ENCODE measurements at regions not wholly inside any gene's neighbourhood (a gene's known extent, or its start where the extent isn't known, plus 50 kb on each side); places are given as distances from the start of the nearest gene placed in this dataset.
"Not testable (repeated sequence)": the region's sequence is repeated elsewhere in the genome, so short reads cannot be mapped to it uniquely, and the experiment has no call there.

- no peak for DNase-seq (ENCODE audit: low spot score)
Measured at GRCh38 chr2:16186661-16187481, 246.5 kb downstream of the MYCN start.

DNA sequence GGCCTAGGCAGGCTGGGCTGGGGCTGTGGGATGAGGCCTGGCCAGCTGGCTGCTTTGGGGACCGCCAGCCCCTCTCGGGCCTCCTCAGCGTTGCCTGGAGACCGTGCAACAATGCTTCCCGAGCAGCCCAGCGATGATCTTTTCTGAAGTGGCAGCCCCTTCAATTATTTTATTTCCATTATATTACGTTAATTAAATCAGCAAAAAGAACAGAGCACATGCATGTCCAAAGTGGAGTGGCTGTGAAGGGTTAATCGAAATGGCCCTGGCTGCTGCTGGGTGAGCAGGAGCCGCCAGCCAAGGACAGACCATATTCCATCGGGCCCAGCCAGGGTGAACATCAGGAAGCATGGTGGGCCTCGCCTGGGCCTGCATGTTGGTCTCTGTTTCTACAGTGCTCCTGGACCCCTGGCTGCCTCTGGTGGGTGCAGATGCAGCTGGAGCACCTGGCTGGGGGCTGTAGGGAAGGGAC, 245.5 kb downstream of the MYCN start:
- no peak for DNase-seq (ENCODE audit: low spot score)

DNA sequence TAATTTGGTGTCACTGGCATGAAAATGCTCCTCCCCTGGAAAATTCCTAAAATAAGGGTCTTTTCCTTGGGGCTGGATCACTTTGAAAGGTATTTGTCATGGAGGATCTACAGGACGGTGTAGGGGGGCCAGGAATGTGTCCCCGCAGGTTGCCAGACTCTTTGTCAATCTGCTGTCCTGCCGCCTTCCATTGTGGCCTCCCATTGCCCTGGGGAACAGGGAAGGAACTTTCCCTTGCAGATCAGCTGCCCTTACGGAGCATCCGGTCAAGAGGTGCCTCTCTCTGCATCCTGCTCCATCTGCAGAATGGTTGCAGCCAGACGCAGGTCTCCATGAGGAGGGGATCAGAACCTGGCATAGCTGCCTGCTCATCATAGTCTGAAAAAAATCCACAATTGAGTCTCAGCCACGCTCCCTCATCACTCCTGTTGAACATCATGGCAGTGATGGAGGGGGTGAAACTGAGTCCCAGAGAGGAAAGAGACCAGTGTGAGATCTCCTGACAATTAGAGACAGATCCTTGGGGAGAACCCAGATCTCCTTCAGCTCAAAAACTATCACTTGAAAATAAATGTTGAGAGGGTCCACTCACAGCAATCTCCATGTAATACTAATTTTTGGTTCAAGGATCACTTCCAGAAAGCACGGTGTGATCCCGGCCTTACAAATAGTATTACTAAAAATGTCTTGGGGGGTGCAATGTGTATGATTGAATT, 244.8 kb downstream of the MYCN start:
- DNase-seq (ENCODE audit: low spot score), result no peak

GRCh38 chr2:16184341-16184890, 244.1 kb downstream of the MYCN start:
- DNase-seq (ENCODE audit: low spot score), result no peak

DNA sequence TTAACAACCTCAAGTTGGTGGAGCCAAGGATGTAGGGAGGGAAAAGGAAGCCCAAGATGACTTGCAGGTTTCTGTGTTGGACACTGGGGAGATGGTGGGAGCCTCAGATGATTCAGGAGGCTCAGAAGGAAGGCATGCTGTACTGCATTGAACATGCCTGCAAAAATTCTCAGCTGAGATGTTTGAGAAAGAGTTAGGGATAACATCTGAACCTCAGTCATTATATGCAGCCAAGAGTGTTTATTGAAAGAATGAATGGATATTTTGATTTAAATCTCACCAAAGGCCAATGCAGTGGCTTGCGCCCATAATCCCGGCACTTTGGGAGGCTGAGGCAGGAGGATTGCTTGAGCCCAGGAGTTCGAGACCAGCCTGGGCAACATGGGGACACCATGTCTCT, 243.0 kb downstream of the MYCN start:
- DNase-seq (ENCODE audit: low spot score), result no peak

GRCh38 chr2:16182841-16183240, 242.5 kb downstream of the MYCN start:
- DNase-seq (ENCODE audit: low spot score), result no peak

DNA sequence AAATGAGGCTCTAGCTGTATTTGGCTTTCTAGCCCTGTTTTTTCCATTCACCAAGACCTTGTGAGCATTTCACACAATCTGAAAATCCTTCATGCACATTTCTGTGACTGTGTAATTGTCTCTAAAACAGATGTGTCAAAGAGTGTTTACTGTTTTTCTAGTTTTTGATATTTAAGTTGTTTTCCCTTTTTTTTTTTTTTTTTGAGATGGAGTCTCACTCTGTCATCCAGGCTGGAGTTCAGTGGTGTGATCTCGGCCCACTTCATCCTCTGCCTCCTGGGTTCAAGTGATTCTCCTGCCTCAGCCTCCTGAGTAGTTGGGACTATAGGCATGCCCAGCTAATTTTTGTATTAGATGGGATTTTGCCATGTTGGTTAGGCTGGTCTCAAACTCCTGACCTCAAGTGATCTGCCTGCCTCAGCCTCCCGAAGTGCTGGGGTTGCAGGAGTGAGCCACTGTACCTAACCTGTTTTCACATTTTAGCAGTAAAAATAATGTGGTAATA, 242.0 kb downstream of the MYCN start:
- not testable (repeated sequence) for DNase-seq (ENCODE audit: low spot score)

DNA sequence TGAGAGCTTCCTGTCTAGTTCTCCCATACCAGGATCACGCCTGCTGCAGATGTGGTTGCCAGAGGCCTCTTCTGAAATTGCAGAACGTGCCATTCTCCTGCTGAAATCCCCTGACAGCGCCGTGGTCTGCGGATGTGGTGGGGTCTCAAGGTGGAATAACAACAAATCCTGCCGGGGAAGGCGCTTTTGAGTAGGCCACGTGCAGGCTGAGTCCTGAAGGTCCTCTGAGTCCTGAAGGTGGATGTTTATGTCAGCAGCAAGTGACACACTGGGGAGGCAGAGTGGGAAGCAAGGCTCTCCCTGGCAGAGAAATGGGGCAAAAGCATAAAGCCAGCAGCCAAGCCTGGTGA, 241.4 kb downstream of the MYCN start:
- no peak for DNase-seq (ENCODE audit: low spot score)

DNA sequence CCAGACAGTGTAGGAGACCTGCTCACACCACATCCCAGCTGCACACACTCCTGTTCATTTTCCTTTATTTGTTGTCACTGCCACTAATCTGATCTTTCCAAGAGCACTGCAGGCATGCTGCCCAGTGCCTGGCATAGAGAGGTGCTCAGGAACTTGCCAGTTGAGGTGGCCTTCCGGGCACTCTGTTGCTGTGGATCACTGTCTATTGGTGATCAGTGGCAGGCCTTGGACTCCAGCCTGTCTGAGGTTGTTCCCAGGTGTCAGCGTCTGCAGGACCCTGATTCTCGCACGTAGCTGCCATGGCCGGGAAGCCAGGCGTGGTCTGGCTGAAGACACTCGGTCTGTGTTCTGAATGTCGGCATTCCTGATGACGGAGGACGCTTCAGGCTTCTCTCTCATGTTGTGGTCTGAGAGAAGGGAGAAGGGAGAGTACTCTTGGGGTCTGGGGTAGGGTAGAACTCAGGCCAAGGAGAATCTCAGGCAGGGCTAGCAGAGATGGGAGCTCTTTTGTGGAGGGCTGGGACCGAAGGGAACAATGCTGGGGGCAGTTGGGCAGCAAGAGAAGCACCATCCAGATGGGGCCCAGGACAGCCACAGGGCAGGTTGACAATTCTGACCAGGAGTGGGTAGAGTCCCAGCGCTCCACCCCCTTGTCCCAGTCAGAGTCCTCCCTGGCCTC, 240.9 kb downstream of the MYCN start:
- no peak for DNase-seq (ENCODE audit: low spot score)

DNA sequence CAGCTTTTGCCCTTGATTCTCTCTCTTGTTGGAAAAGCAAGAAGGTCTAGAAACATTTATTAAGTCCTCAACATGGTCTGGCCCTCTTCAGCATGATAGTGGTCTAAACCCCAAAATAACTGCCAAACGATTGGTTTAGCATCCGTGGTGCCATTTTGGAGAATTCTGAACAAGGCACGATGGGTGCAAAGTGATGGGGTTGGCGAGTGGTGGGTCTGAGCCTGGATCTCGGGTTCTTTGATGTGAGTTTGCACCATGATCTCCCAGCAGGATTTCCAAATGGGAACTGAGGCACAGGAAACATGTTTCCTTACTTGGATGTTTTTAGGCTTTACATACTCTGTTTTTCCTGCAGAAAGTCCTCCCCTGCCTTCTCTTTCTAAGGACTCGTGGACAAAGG, 240.3 kb downstream of the MYCN start:
- DNase-seq (ENCODE audit: low spot score), result no peak

DNA sequence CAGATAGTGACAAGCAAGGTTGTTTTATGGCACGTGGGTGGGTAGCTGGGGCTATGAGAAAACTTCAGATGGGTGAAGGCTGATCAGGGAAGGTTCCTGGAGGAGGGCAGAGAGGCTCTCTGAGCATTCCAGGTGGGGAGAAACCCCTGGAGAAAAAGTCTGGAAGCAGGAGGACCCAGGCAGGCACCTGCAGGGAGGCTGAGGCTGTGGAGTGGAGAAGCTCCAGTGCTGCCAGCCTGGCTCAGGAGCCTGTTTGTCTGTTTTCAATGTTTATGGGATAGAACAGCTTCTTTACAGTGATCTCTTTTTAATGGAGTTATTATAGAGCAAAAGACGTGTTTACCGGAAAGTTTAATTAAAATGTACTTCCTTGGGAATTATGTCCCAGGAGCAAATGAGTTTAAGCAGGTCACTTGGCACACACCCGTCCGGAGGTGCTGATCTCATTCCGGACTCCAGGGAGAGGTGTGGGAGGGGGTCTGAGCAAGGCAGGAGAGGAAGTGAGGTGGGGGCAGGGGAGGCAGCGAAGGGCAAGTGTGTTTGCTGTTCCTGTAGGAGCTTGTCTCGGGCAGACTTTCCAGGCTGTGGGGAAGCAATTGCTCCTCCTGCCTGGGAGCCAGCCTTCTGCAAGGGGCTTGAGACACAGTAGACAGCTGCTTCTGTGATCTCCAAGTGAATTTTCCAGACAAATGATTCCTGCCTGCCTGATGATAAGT, 239.5 kb downstream of the MYCN start:
- no peak for DNase-seq (ENCODE audit: low spot score)

DNA sequence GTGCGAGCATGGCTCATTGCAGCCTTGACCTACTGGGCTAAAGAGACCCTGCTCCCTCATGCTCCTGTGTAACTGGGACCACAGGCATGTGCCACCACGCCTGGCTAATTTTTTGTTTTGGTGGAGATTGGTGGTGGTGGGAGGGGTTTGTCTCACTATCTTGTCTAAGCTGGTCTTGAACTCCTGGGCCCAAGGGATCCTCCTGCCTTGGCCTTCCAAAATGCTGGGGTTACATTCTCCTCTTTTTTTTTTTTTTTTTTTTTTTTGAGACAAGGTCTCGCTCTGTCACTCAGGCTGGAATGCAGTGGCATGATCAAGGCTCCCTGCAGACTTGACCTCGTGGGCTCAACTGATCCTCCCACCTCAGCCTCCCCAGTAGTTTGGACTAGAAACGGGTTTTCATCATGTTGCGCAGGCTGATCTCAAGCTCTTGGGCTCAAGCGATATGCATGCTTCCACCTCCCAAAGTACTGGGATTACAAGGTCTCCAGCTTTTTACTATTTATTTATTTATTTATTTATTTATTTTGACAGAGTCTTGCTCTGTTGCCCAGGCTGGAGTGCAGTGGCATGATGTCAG, 238.3 kb downstream of the MYCN start:
- DNase-seq (ENCODE audit: low spot score), result no peak

- no peak for DNase-seq (ENCODE audit: low spot score)
Measured at GRCh38 chr2:16177671-16178180, 237.4 kb downstream of the MYCN start.

GRCh38 chr2:16176971-16177480, 236.7 kb downstream of the MYCN start:
- DNase-seq (ENCODE audit: low spot score), result no peak

DNA sequence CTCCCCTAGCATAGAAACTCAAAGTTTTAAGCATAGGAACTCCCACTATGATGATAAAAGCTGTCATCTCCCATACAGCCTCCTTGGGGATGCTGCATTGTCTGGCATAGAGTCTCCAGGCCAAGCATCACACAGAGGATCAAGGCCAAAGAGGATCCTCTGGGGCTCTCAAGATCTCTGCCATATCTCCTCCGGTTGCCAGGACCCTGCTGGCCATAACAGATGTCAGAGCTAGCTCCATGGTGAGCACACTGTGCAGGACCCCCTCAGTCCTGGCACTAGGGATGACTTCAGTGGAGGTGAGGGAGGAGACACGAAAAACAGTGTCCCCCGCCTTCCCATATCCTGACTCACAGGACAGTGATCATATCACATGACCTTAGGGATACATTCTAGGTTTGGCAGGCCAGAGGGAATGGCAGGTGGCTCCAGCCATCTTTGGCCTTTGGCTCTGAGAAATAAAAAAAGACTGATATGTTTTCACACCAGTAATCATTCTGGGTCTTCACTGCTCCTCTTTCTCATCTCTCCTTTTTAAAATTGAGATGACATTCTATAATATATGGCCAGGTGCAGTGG, 235.0 kb downstream of the MYCN start:
- no peak for DNase-seq (ENCODE audit: low spot score)

GRCh38 chr2:16174693-16175045, 234.3 kb downstream of the MYCN start:
- no peak for DNase-seq (ENCODE audit: low spot score)

DNA sequence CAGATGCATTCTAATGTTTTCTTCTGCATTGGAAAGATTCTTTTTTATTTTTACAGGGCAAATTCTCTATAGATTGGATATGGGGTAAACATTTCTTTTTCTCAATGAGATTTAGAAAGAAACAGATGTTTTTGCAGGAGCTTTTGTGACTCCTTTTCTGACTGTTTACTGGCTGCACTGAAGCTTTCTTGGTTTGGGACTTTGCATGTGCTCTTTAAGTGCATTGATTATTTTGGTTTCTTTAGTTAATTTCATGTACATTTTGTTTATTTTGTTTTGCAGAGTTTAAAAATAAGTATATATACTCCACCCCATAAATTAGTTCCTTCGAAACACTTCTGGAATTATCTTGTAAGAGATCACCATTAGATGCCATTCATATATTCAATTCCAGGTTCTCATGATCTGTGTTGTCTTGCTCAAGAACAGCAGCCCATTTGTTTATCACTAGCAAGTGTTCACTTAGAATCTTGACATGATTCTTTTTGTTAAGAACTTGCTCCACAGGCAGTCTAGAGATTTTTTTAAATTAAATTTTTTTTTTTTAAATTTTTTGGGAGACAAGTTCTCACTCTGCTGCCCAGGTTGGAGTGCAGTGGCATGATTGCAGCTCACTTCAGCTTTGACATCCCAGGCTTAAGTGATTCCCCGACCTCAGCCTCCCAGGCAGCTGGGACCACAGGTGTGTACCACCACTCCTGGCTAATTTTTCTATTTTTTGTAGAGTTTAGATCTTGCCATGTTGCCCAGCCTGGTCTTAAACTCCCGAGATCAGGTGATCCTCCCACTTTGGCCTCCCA, 233.7 kb downstream of the MYCN start:
- no peak for DNase-seq (ENCODE audit: low spot score)

DNA sequence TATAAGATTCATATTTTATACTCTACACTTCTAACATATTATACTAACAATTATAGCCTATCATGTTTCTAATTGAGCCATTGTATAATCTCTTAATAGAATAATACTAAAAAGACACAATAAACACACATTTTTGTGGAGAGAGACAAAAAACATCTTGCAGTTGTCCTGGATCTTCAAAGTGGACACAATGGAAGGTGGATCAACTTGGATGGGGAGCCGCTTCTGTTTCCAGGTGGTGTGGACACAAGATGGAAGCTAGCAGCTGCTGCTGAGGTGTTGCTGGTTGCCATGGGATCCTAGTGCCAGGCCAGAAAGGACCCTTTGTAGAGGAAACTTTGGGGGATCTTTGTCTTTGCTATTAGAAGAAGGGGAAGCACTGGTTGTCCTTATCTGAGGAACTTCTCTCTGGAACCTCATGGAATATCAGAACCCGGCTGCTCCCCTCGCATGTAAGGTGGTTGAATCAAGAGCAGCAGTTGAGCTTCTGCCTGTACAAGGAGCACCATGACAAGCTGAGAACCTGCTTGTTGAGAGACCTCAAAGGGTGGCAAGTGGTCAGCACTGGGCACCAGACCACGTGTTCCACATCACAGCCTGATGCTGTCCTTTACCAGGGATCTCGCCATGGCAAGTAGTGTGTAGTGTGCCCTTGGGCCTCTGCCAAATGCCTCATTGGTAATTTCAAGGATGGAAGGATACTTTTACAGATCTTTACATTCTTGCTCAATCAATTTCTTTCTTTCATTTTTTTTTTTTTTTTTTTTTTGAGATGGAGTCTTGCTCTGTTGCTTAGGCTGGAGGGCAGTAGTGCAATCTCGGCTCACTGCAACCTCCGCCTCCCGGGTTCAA, 232.2 kb downstream of the MYCN start:
- DNase-seq (ENCODE audit: low spot score), result no peak

- DNase-seq (ENCODE audit: low spot score), result no peak
Measured at GRCh38 chr2:16171425-16171920, 231.1 kb downstream of the MYCN start.
